ENCODE measurements at regions not wholly inside any gene's neighbourhood (a gene's known extent, or its start where the extent isn't known, plus 50 kb on each side); places are given as distances from the start of the nearest gene placed in this dataset.

DNA sequence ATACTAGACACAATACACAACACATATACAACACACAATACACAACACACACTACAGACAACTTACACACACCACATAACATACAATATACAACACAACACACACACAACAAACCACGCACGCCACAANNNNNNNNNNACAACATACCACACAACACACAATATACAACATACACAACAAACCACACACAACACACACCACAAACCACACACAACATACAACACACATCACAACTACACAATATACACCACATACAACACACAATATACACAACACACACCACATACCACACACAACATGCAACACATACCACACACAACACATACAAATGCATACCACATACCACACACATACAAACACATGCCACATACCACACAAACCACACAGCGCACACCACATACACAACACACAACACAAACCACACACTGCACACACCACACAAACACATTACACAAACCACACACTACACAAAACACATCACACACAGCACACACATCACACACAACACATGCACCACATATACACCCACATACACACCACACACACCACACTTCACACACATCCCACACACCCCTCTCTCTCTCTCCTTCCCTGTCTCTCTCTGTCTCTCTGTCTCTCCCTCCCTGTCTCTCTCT lies 108.3 kb downstream of the ETS2 start:
- TF ChIP-seq REST (IDR thresholded peaks at IDR 0.05; ENCODE audit: low read depth) (no peak), TCF12 (IDR thresholded peaks at IDR 0.05; ENCODE audit: low read depth) (no peak), USF1 (IDR thresholded peaks at IDR 0.05) (no peak), YY1 (IDR thresholded peaks at IDR 0.05; ENCODE audit: low read depth) (no peak), ZBTB7A (IDR thresholded peaks at IDR 0.05; ENCODE audit: low read depth) (no peak), TEAD4 (IDR thresholded peaks at IDR 0.05) (no peak), EP300 (IDR thresholded peaks at IDR 0.05; ENCODE audit: borderline replicate concordance) (no peak), CEBPB (IDR thresholded peaks at IDR 0.05) (no peak), EGR1 (IDR thresholded peaks at IDR 0.05) (no peak), RAD21 (IDR thresholded peaks at IDR 0.05; ENCODE audit: low read depth) (no peak), FOXM1 (IDR thresholded peaks at IDR 0.05; ENCODE audit: borderline replicate concordance, low read depth) (no peak), TAF1 (IDR thresholded peaks at IDR 0.05; ENCODE audit: low read depth) (no peak), NFIC (IDR thresholded peaks at IDR 0.05) (no peak)
- TF ChIP-seq, protein P1, sequence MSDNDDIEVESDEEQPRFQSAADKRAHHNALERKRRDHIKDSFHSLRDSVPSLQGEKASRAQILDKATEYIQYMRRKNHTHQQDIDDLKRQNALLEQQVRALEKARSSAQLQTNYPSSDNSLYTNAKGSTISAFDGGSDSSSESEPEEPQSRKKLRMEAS (IDR thresholded peaks at IDR 0.05): no peak

Measured in Ishikawa (cell line).